Upper lobe of left lung (tissue), 6 donors: ENCODE measurements at regions not wholly inside any gene's neighbourhood (a gene's known extent, or its start where the extent isn't known, plus 50 kb on each side); places are given as distances from the start of the nearest gene placed in this dataset.

ENCODE experiments used
- ATAC-seq, 2 donors: fragments of 200-7000 bp; cut with Tn5 transposase; one replicate each; pipeline ENCODE4 v1.9.1; 2022; ENCODE audit warnings: mild to moderate bottlenecking in 2 of 2, moderate library complexity in 2 of 2; ENCODE audit not compliant: low FRiP score in 2 of 2
- DNase-seq, 2 donors: peaks; one replicate each; pipeline ENCODE4 v3.0.0-alpha.2; 2019 to 2020
- H3K27ac ChIP-seq, 4 donors: fragments of 200-600 bp; sonication (generic); one replicate each; pipeline ENCODE4 v1.5.1; 2016 to 2019
- H3K27me3 ChIP-seq, 4 donors: fragments of 200-600 bp; sonication (generic); one replicate each; pipeline ENCODE4 v1.5.1; 2017 to 2019
- H3K36me3 ChIP-seq, 4 donors: fragments of 200-600 bp; sonication (generic); one replicate each; pipeline ENCODE4 v1.5.1; 2016 to 2019
- H3K4me1 ChIP-seq, 4 donors: fragments of 200-600 bp; sonication (generic); one replicate each; pipeline ENCODE4 v1.5.1; 2018 to 2019
- H3K4me3 ChIP-seq, 4 donors: fragments of 200-600 bp; sonication (generic); one replicate each; pipeline ENCODE4 v1.5.1; 2017 to 2019; ENCODE audit warnings: mild to moderate bottlenecking in 2 of 4, moderate library complexity in 1 of 4
- H3K9me3 ChIP-seq, 4 donors: fragments of 200-600 bp; sonication (generic); one replicate each; pipeline ENCODE4 v1.5.1; 2018 to 2019
- CTCF ChIP-seq, 6 experiments: fragments of 450-650 bp in 4 of 6; fragments of 200-600 bp in 2 of 6; sonication (generic) in 2 of 6; IDR thresholded peaks; one replicate each; pipeline ENCODE4 v1.5.1; 2016 to 2019; ENCODE audit warnings: antibody characterized with exemption in 6 of 6
- EP300 ChIP-seq, 4 donors: sonication (generic); formaldehyde crosslinking; IDR thresholded peaks; one replicate each; pipeline ENCODE4 v1.5.1; 2017; ENCODE audit warnings: antibody characterized with exemption in 4 of 4, control low read depth in 2 of 4
- POLR2A ChIP-seq, 4 donors: fragments of 450-650 bp; IDR thresholded peaks; one replicate each; pipeline ENCODE4 v1.5.1; 2016 to 2017; ENCODE audit warnings: antibody characterized with exemption in 4 of 4, mild to moderate bottlenecking in 2 of 4
- POLR2AphosphoS5 ChIP-seq, 2 donors: sonication (generic); formaldehyde crosslinking; IDR thresholded peaks; one replicate each; pipeline ENCODE4 v1.5.1; 2017; ENCODE audit warnings: antibody characterized with exemption in 2 of 2
- WGBS, 2 donors: methylation state at CpG; one replicate each; pipeline ENCODE4 v1.1.5; 2017 to 2018; 5-methylcytosine and 5-hydroxymethylcytosine counted together
- donor health status: DM: no; HTN: no; CAD: no; lungs with moderate emphysema.
- donor health status: DM: no; HTN: yes; CAD: no; lungs with severe emphysema.

GRCh38 chr5:117801583-117801982, 1186.8 kb downstream of the DTWD2 start:
- H3K27me3 ChIP-seq: no peaks in the 10 kb centered on the region
- ATAC-seq: no peak

GRCh38 chr5:117800261-117800660, 1188.1 kb downstream of the DTWD2 start:
- TF ChIP-seq POLR2A (IDR thresholded peaks at IDR 0.05): no peak
- TF ChIP-seq EP300 (IDR thresholded peaks at IDR 0.05): no peak
- no peak for TF ChIP-seq POLR2AphosphoS5 (IDR thresholded peaks at IDR 0.05)
- no peak for TF ChIP-seq CTCF (IDR thresholded peaks at IDR 0.05)
- DNase-seq: no peak

More at GRCh38 chr5:117801583-117801982, 1186.8 kb downstream of the DTWD2 start:
- Histone ChIP-seq H3K4me3 (no peak overlapping the region), H3K4me1 (no peaks in the 10 kb centered on the region), H3K9me3 (no peaks in the 10 kb centered on the region), H3K27ac (no peak overlapping the region), H3K36me3 (no peaks in the 10 kb centered on the region)
- DNase-seq: no peak
- TF ChIP-seq POLR2A (IDR thresholded peaks at IDR 0.05) (no peak), EP300 (IDR thresholded peaks at IDR 0.05) (no peak), CTCF (IDR thresholded peaks at IDR 0.05) (no peak), POLR2AphosphoS5 (IDR thresholded peaks at IDR 0.05) (no peak)
- WGBS, 2 donors: 87 to 91% methylated on average over 4 of the region's 4 CpGs

GRCh38 chr5:117794847-117795246, 1193.5 kb downstream of the DTWD2 start:
- H3K27me3 ChIP-seq: no peaks in the 10 kb centered on the region
- no peak for ATAC-seq
- H3K4me1 ChIP-seq: no peaks in the 10 kb centered on the region
- H3K9me3 ChIP-seq: no peaks in the 10 kb centered on the region
- 91 to 92% methylated on average over 3 of the region's 3 CpGs for WGBS, 2 donors
- H3K27ac ChIP-seq: no peak overlapping the region
- DNase-seq: no peak
- TF ChIP-seq EP300 (IDR thresholded peaks at IDR 0.05) (no peak), POLR2AphosphoS5 (IDR thresholded peaks at IDR 0.05) (no peak), CTCF (IDR thresholded peaks at IDR 0.05) (no peak), POLR2A (IDR thresholded peaks at IDR 0.05) (no peak)
- no peaks in the 10 kb centered on the region for H3K36me3 ChIP-seq
- H3K4me3 ChIP-seq: no peak overlapping the region

More at GRCh38 chr5:117800261-117800660, 1188.1 kb downstream of the DTWD2 start:
- Histone ChIP-seq H3K27ac (no peak overlapping the region), H3K36me3 (no peaks in the 10 kb centered on the region), H3K27me3 (no peaks in the 10 kb centered on the region), H3K9me3 (no peaks in the 10 kb centered on the region), H3K4me1 (no peaks in the 10 kb centered on the region), H3K4me3 (no peak overlapping the region)
- no peak for ATAC-seq

- ATAC-seq (no peak), DNase-seq (no peak)
- Histone ChIP-seq H3K4me1 (no peaks in the 10 kb centered on the region), H3K9me3 (no peaks in the 10 kb centered on the region), H3K36me3 (no peaks in the 10 kb centered on the region), H3K27ac (no peak overlapping the region), H3K27me3 (no peaks in the 10 kb centered on the region), H3K4me3 (no peak overlapping the region)
- no peak for TF ChIP-seq POLR2AphosphoS5 (IDR thresholded peaks at IDR 0.05)
- no peak for TF ChIP-seq EP300 (IDR thresholded peaks at IDR 0.05)
- no peak for TF ChIP-seq POLR2A (IDR thresholded peaks at IDR 0.05)
- no peak for TF ChIP-seq CTCF (IDR thresholded peaks at IDR 0.05)
- WGBS, 2 donors: 69 to 74% methylated on average over 5 of the region's 5 CpGs
Observed at GRCh38 chr5:117793963-117794362, 1194.4 kb downstream of the DTWD2 start.

GRCh38 chr5:117792476-117792875, 1195.9 kb downstream of the DTWD2 start:
- WGBS, 2 donors: 81 to 91% methylated on average over 1 of the region's 1 CpG
- H3K4me1 ChIP-seq: no peaks in the 10 kb centered on the region
- H3K9me3 ChIP-seq: no peaks in the 10 kb centered on the region
- TF ChIP-seq POLR2A (IDR thresholded peaks at IDR 0.05) (no peak), POLR2AphosphoS5 (IDR thresholded peaks at IDR 0.05) (no peak), EP300 (IDR thresholded peaks at IDR 0.05) (no peak), CTCF (IDR thresholded peaks at IDR 0.05) (no peak)
- DNase-seq (no peak), ATAC-seq (no peak)
- no peak overlapping the region for H3K4me3 ChIP-seq
- no peaks in the 10 kb centered on the region for H3K36me3 ChIP-seq
- no peaks in the 10 kb centered on the region for H3K27me3 ChIP-seq
- no peak overlapping the region for H3K27ac ChIP-seq
